ENCODE measurements at regions not wholly inside any gene's neighbourhood (a gene's known extent, or its start where the extent isn't known, plus 50 kb on each side); places are given as distances from the start of the nearest gene placed in this dataset.

DNA sequence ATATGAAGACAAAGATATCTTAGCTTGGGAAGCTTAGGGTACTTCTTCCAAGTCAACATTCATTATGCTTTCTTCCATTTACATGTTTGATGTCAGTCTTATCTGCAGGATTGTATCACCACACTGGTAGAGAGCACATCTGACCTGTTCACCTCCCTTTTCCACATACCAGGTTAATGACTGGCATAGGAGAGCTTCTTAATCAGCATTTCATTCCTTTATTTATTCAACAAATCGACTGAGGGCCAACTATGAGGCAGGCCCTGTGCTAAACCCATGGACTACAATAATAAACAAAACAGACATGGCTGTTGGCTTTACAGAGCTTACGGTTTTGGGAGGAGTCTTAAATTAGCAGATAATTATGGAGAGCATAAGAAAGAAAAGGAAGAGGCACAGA, 378.1 kb upstream of the CDH11 start:
- in situ Hi-C loops (cut with MboI; ENCODE audit: low sequenced_read_pairs), result no loop called here

DNA sequence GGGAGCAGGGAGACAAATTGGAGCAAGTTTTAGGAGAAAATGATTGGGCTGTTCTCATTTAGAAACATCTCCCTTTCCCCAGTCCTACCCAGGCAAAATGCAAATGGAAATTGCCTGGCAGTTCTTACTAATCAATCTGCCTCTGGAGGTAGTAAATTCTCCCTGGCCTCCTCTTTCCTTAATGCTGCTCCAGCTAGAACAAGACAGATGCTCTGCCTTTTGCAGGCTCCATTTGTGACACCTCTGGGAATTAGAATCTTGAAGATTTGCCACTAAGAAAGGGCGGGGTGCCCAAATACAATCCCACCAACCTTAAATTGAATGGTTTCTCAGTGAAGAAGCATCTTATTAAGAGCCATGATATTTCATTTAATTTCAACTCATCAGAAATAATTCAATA, 377.7 kb upstream of the CDH11 start:
- in situ Hi-C loops (cut with MboI; ENCODE audit: low sequenced_read_pairs), result no loop called here

DNA sequence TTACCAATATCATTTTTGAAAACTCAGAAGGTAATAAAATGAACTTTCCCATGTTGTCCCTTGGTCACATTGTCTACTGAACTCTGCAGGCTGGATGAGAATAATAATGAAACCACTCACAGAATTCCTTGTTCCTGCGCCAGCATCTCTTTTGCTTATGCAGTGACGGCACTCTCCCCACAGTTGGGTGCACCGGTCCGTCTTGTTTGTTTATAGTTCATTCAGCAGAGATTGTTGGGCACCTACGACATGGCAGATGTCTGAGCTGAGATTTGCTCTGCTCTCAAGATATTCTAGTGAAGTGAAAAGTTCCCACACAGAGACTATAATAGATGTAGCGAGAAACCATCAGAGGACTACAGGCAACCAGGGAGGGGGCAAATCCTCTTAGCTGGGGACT, 375.7 kb upstream of the CDH11 start:
- in situ Hi-C loops (cut with MboI; ENCODE audit: low sequenced_read_pairs), result no loop called here

DNA sequence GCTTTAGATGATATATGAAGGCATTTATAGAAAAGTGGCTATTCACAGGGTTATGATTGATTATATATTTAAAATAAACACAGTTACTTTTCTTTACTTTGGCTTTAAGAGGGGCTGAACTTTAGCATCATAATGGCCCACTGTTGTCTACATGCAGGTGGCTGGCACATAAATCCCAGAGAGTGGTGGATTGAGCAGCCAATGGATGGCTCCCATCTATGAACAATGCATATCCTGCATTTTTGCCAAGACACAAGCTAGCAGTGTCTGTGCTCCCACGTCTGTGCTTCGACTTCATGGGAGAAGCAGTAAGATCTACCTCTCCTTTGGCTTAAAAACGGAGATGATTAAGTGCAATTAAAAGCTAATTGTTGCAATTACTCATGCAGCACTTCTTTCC, 373.2 kb upstream of the CDH11 start:
- in situ Hi-C loops (cut with MboI; ENCODE audit: low sequenced_read_pairs), result no loop called here

DNA sequence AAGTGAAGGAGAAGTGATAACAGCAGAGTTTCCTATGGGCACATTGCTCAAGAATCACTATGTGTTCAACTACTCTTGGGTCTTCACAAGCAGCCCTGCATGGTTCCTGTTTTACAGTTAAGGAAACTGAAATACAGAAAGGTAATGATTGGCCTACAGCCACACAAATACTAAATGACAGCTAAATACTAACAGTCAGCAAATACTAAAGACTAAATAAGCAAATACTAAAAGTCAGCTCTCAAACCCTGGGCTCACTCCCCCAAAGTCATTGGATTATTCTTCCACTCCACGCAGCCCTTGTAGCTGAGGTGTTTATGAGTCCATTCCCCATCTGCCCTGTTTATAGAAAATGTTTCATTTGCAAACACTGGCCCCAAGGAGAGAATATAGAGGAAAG, 372.7 kb upstream of the CDH11 start:
- in situ Hi-C loops (cut with MboI; ENCODE audit: low sequenced_read_pairs), result no loop called here

DNA sequence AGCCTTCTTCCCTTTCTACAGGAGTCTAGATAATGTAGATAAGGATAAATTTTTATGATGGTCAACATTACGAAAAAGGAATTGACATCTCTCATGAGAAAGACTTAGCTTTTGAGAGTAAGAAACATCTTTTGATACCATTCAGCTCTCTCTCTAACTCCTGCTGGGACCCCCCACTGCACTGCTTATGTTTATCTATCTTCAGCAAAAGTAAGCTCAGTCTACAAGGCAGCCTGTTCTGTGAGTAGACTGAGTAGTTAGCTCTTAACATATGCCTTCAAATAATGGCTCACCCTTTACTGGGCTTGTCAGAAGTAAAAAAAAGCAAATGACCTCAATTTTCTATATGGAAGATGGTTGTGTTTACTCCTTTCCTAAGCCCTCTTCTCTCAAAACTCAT, 372.2 kb upstream of the CDH11 start:
- in situ Hi-C loops (cut with MboI; ENCODE audit: low sequenced_read_pairs), result no loop called here

DNA sequence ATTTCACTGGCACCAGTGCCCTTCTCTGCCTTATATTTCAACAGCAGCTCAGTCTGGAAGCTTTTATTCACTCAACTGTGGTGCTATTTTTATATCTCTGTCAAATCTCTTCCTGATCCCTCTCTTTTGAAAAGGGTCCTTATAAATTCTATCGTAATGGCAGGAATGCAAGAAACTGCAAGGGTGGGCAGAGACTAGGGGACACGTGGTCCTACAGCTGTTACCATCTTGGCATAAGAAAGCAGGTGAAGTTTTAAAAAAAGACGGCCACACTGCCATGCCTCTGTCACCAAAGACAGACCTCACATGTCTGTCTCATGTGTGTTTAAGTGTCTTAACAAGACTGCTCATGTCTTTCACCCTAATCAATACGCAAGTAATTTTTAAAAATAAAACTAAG, 368.4 kb upstream of the CDH11 start:
- in situ Hi-C loops (cut with MboI; ENCODE audit: low sequenced_read_pairs), result no loop called here

DNA sequence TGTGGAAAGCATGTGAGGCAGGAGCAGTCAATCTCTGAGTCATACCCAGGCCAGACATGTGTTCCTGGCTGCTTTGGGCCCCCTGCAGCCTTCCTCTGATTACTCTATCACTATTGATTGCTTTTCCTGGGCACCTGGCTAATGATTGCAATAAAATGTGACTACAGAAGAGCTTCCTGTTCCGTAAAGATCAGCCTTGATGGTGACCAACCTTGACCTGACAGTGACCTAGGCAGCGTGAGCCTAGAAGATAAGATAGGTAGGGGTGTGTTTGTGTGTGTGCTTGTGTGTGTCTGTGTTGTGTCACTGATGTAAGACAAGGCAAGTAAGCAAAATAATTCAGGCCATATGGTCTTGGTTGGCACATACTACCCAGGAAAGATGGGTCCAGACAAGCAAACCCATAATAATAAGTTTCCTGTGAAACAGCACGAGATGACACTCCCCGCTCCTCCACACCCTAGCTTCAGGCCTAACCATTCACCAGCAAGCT, 367.7 kb upstream of the CDH11 start:
- in situ Hi-C loops (cut with MboI; ENCODE audit: low sequenced_read_pairs), result no loop called here

DNA sequence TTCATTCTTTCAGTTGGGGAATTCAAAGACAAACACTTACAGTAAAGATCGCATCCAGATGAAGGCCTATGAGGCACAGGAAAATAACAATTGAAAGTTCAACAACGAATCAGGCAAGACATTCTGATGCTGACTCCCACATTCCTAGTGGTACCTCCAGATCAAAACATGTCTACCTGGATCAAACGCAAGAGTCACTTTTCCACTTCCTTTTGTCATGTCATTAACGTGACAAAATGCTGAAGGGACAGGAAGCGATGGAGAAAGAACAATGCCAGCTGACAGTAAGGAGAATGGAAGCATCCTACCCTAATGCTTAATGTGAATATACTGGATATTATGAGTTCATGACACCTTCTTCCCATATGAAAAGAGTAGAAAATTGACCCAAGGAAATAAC, 365.4 kb upstream of the CDH11 start:
- in situ Hi-C loops (cut with MboI; ENCODE audit: low sequenced_read_pairs), result no loop called here

DNA sequence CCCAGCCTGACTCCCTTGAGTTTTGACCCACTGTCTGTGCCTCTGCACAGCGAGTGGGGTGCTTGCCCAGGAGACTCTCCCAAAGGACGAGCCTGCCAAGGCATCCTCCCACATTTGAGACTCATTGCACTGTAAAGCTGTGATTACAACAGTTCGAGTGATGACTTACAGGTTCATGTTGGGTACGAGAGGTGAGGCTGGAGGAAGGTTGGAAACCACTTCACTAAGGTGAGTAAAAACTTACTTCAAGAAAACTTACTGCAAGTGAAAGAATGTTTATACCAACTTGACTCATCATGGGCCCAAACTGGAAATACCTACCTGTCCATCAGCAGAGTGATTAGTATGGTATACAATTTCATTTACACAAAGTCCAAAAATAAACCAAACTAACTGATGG, 360.1 kb upstream of the CDH11 start:
- in situ Hi-C loops (cut with MboI; ENCODE audit: low sequenced_read_pairs), result no loop called here

DNA sequence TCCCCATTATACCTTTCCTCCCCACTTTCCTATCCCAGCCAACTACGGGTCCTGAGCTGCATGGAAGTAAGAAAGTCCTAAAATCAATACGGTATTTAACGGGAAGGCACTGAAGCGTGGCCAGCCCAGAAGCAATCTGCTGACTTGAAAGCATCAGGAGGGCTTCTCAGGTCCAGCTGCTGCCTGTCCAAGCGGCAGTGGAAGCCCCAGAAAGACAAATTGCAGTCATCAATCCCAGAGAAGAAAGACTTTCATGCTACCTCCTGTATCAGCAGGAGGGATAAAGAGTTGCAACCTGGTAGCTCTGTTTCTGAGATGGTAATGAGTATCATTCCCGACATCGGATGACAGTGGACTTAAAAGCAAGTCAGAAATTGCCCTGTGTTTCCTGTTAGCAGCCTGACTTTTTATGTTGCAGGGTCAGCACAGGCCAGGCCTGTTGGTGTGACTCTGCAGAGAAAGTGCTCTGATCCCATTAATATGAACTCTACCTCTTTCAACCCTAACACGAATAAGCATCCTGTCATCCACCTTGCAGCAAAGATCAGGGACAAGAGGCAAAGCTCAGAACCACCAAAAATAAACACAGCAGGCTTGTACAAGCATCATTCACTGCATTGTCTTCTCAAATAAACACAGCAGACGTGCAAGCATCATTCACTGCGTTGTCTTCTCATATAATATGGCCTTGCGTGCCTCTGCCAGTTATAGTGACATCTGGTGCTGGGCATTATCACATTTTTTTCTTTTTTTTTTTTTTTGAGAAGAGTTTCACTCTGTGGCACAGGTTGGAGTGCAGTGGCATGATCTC, 358.6 kb upstream of the CDH11 start:
- in situ Hi-C loops (cut with MboI; ENCODE audit: low sequenced_read_pairs), result no loop called here

DNA sequence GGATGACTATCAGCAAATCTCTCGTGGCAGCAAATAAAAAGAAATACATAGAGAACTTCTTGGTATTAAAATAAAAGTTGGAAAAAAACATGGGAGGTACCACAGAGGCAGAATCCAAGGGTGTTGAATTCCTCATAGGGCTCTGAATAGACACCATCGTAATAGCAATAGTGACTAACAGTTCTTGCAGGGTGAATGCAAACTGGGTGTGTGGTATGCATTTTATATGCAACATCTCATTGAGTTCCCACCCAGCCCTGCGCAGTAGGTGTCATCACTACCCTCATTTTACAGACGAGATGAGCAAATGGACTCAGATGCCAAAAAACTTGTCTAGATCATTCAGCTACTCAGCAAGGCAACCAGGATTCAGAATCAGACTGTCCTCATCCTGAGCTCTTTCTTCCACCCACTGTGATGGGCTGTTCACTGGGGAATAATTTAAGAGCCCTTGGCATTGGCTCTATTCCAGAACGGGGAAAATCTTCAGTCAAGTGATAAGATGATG, 354.6 kb upstream of the CDH11 start:
- in situ Hi-C loops (cut with MboI; ENCODE audit: low sequenced_read_pairs), result no loop called here

DNA sequence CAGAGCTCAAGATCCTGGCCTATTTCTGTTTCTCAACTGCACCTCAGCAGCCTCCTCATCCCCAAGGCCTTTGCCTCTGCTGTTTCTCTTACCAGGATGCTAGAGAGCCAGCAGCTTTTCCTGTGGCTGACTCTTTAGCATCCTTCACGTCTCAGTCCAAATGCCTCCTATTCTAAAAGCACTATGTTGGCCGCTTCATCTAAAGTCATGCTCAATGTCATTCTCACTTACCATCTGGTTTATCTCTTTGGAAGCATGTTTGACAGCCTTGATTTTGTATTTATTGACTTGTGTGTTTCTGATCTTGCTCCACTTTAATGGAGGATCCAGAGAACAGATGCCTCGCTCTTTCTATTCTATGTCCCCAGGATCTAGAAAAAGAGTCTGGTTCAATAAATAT, 351.8 kb upstream of the CDH11 start:
- in situ Hi-C loops (cut with MboI; ENCODE audit: low sequenced_read_pairs), result no loop called here

DNA sequence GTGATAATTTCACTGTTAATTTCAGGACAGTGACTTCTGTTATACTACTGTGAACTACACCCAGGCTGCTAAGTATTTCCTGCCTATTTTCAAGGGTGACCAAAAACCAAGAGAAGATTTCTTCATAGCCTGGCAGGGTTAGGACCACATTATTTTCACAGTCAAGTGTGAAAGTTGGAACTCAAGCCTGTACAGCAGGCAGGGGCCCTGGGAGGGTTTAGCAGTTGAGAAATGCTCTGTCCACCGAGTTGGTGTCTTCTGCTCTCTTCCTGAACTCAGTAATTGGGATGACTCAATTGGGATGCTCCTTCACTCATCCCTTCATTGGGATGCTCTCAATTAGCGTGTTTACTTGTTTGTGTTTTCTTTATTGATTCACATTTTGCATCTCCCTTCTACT, 347.3 kb upstream of the CDH11 start:
- in situ Hi-C loops (cut with MboI; ENCODE audit: low sequenced_read_pairs), result no loop called here

DNA sequence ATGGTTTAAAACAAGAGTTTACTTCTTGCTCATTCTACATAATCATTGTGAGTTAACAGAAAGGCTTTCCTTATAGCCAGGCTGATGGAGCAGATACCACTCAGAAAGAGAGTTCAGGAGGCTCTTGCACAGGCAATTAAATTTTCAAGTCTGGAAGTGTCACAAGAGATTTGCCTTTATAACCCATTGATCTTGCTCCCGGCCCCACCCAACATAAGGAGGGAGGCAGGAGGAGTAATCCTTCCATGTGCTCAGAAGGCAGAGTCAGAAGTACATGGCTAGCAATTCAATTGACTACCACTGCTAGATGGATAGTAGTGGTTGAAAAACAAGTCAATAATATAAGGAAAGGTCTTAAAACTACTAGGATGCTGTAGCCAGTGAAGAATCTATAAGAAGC, 346.3 kb upstream of the CDH11 start:
- in situ Hi-C loops (cut with MboI; ENCODE audit: low sequenced_read_pairs), result no loop called here

DNA sequence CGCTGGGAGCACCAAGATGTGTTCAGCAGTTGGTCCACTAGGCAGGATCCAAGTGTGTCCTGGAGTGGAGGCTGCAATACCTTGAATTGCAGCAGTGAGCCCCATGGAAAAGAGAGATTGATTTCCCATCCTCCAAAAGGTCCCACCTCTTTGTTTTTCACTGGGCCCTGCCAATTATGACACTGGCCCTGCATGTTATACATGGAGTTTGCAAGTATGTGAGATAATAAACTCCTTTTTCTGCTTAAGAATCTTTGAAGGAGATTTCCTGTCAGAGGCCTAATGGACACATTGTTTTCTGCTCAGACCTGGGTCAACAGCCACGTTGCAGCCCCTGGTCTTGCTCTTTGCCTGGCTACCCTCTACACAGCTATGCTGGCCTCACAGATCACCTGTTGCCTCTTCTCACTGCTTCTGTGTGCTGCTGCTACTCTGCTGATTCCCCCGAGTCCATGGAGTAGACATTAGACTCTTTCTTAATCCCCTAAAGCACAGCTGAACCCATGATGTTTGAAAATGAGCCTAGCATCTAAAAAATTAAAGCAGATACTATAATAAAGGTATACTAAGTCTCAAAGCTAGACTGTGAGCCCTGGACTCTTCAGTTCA, 341.9 kb upstream of the CDH11 start:
- in situ Hi-C loops (cut with MboI; ENCODE audit: low sequenced_read_pairs), result no loop called here

DNA sequence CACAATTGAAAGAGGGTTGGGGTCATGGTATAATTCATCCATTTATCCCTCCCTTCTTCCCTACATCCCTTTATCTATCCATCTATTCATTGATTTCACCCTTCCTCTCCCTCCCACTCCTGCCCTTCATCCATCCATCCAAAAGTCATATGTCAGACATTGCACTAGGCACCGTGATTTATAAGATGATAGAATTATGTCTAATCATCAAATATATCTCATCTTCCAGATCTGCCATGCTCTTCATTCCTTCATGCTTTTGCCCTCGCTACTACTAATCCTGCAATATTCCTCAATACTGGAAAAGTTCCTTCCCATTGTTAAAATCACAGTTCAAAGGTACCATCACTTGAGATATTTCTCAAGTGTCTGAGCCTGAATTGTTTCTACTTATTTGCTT, 335.2 kb upstream of the CDH11 start:
- in situ Hi-C loops (cut with MboI; ENCODE audit: low sequenced_read_pairs), result no loop called here

DNA sequence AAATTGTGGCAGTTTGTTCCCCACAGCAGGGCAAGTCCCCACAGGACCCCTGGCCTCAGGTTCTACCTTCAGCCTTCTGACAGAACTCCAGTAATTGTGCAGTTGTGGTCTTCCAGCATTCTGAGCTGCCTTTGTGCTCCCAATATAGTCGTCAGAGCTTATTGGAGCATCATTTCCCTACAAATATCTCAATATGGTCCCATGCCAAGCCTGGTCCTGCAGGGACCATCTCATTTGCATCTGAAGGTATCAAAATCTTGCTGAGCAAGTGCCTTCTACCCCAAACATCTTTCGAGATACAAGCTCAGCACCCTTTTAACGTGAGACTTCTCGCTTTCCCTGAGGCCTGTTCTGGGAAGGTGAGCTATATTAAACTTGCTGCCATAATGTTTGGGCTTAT, 333.9 kb upstream of the CDH11 start:
- in situ Hi-C loops (cut with MboI; ENCODE audit: low sequenced_read_pairs), result no loop called here

DNA sequence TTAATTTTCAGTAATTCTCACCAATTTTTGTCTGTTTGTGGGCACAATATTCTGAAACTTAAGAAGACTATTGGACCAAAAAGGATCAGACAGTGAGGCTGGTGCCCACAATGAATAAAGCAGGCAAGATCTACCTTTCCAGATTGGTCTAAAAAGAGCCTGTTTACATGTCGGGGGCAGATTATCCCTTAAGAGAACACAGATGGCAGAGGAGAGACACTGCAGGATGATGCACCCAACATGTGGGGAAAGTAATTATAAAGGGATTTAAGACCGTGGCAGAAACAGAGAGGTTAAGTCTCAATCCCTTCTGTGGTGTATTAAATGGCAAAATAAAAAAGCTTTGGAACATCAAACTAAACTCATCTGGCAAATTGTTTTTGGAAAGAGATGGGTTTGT, 331.8 kb upstream of the CDH11 start:
- in situ Hi-C loops (cut with MboI; ENCODE audit: low sequenced_read_pairs), result no loop called here

DNA sequence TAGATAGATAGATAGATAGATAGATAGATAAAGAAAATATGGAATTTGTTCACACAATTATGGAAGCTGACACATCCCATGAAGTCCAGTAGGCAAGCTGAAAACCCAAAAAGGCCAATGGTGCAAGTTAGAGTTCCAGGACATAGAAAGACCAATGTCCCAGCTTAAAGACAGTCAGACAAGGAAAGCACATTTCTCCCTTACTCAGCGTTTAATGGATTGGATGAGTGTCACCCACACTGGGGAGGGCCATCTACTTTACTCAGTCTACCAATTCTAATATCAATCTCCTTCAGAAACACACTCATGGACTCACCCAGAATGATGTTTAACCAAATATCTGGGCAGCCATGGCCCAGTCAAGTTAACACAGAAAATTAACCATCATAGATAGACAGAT, 327.7 kb upstream of the CDH11 start:
- in situ Hi-C loops (cut with MboI; ENCODE audit: low sequenced_read_pairs), result no loop called here

DNA sequence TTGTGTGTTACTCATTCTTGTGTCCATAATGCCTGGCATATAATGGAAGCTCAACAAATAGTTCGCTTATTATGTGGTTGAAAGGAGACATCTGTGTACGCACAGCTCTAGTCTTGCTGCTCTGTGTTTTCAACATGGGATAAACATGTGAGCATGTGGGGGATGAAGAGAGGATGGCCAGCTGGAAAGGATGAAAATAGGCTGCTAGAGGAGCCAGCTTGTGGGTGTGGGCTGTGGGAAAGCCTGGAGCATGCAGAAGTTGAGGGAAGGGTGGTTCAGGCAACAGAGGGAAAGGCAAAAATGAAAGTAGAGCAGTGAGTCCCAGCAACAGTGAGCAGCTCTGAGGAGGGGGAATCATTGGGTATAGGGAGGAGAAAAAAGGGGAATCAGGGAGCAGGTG, 324.6 kb upstream of the CDH11 start:
- in situ Hi-C loops (cut with MboI; ENCODE audit: low sequenced_read_pairs), result no loop called here

All from HL-60/S4 treated with retinoic acid at 250 ng/mL for 4 days and 3 days (cell line).